NCI-H345 (cell line): ENCODE measurements at regions not wholly inside any gene's neighbourhood (a gene's known extent, or its start where the extent isn't known, plus 50 kb on each side); places are given as distances from the start of the nearest gene placed in this dataset.
"Not testable (repeated sequence)": the region's sequence is repeated elsewhere in the genome, so short reads cannot be mapped to it uniquely, and the experiment has no call there.

ENCODE experiments used
- DNase-seq: peaks from one replicate; lab custom pipeline; 2025; lab: John Stamatoyannopoulos, UW

DNA sequence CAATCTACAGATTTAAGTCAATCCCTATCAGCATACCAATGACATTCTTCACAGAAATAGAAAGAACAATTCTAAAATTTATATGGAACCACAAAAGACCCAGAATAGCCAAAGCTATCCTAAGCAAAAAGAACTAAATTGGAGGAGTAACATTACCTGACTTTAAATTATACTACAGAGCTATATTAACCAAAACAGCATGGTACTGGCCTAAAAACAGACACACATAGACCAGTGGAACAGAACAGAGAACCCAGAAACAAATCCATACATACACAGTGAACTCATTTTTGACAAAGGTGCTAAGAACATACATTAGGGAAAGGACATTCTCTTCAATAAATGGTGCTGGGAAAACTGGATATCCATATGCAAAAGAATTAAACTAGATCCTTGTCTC is 68.6 kb upstream of the HES1 start:
- DNase-seq = not testable (repeated sequence)

DNA sequence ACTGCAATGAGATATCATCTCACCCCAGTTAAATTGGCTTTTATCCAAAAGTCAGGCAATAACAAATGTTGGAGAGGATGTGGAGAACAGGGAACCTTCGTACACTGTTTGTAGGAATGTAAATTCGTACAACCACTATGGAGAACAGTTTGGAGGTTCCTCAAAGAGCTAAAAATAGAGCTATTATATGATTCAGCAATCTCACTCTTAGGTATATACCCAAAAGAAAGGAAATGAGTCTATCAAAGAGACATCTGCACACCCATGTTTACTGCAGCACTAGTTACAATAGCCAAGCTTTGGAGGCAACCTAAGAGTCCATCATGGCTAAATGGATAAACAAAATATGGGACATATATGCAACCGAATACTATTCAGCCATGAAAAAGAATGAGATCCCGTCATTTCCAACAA is 68.0 kb upstream of the HES1 start:
- no peak for DNase-seq

DNA sequence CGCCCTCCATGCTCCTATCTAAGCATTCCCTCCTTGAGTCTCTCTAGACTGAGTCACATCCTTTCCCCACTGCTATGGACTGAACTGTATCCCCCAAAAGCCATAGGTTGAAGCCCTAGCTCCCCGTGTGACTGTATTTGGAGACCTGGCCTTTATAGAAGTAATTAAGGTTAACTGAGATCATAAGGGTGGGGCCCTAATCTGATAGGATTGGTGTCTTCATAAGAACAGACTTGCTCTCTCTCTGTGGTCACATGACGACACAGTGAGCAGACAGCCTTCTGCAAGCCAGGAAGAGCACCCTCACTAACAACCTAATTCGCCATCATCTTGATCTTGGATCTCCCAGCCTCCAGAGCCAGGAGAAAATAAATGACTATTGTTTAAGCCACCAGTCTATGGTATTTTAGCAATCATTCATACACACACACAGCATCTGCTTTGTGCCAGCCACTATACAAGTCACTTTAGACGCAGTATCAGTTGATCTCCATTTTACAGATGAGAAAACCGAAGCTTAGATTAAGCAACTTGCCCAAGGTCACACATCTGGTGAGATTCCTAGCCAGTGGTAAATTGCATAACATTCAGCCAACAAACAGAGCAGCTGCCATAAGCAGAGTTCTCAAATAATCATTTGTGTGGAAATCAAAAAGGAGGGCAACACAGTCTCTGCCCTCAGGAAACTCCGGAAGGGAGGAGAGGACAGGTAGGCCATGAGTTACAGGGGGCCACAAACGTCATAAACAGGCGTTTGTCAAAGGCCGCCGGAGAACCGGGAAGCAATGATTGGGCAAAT is 66.3 kb upstream of the HES1 start:
- no peak for DNase-seq

DNA sequence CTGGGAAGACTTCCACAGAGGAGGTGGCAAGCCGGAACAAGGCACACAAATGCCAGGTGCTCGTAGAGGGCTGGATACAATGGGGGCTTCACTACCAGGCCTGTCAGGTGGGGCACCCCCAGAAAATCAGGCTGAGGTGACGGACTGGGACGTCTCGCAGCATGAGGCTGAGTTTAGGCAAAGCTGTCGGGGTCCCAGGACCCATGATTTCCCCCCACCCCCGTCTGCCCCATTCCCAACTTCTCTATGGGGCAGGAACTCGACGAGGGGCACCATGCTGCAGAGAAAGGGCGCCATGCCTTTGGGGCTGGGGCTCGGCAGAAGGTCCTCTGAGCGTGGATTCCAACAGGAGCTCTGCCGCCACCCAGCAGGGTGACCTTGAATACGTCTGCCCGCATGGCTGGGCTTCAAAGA is 65.7 kb upstream of the HES1 start:
- no peak for DNase-seq

DNA sequence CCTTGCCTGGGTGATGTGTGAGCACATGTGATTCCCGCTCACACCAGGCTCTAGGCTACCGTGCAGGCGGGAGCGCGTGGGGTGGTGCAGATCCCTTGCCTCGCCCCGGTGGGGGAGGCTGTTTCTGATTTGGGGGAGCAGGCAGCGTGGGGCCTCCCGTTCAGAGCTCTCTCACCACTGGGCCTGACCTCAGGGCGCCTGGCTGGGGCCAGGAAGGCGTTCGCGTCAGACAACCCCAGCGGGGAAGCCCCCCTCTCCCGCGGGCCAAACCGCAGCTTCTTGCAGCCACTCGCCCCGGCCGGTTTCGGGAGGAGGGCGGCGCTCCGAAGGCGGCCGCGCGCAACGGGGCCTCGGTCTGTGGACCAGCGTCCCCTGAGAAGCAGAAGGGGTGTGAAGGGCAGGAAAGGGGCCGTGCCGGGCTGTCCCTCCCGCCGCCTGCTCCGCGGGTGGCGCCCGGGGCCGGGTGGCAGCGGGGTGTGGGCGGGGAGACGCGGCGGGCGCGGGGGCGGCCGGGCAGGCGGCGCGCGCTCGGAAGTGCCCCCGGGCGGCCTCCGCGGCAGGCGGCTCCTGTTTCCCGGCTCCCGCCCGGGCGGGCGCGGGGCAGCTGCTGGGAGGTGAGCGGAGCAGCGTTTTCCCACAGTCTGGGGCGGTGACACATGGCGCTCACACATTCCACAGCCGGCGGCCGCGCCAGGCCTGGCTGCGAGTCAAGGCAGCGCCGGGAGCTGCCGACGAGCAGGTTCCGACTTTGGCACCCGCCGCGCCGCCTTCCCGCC is 65.1 kb upstream of the HES1 start:
- DNase-seq = peak; percentile 76

DNA sequence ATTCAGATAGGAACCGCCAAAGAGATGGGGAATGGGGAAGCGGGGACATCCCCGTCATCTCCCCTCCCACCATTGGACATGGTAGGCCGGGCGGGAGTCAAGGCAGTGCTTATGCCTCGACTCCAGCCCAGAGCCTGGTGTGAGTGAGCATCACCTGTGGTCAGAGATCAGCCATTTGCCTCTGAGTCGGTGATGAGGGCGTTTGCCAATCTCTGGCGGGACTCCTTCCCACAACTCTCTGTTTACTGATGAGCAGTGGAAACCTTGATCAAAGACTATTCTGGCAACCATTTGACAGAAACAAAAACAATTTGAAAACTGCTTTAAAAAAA is 63.9 kb upstream of the HES1 start:
- no peak for DNase-seq

DNA sequence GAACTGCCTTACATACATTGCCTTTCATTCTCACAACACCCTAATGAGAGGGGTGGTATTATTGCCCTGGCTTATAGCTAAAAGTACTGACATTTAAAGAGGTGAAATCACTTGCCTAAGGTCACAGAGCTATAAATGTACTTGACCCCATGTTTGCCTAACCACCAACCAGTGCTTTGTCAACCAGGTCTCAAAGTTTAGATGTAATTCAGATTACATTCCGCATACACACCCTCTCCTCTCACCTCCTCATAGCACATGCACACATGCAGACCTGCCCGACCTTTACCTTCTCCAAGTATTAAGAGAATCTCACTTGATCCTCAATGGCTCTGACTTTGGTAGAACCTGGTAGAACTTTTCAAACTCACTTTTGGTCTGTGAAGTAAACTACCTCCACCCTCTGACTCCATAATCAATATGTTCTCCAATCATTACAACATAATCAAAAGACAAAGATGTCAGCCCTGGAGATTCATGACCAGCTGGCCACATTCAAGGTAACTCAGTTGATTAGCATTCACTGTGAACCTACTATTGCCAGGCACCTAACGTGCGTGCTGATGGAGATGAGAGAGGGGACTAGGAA is 63.2 kb upstream of the HES1 start:
- DNase-seq = no peak

DNA sequence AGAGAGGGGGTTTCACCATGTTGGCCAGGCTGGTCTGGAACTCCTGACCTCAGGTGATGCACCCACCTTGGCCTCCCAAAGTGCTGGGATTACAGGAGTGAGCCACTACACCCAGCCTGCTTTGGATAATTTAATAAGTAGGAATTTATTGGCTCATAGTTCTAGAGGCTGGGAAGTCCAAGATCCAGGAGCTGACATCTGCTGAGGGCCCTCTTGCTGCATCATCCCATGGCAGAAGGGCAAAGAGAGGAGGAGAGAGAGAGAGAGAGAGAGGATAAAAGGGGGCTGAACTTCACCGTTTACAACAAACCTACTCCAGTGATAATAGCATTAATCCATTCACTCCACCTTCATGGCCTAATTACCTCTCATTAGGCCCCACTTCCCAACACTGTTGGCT is 62.0 kb upstream of the HES1 start:
- DNase-seq = no peak

DNA sequence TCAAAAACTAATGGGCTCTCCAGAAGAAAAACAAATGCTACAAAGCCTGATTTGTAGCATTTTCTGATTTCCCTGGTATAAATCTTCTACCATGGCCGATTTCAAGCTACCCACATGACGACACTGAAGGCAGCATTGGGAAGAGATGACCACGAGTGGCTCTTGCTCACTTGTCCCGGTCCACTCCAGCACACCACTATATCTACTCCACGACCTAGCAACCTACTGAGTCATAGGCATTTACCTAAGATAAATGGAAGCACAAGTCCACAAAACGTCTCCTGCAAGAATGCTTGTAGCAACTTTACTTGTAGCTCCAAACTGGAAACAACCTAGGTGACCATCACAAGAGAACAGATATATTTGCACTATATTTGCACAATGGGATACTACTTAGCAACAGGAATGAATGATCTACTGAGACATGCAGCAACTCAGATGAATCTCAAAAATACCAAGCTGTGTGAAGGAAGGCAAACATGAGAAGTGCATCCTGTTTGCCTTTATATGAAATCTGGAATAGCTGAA is 60.8 kb upstream of the HES1 start:
- DNase-seq = no peak

DNA sequence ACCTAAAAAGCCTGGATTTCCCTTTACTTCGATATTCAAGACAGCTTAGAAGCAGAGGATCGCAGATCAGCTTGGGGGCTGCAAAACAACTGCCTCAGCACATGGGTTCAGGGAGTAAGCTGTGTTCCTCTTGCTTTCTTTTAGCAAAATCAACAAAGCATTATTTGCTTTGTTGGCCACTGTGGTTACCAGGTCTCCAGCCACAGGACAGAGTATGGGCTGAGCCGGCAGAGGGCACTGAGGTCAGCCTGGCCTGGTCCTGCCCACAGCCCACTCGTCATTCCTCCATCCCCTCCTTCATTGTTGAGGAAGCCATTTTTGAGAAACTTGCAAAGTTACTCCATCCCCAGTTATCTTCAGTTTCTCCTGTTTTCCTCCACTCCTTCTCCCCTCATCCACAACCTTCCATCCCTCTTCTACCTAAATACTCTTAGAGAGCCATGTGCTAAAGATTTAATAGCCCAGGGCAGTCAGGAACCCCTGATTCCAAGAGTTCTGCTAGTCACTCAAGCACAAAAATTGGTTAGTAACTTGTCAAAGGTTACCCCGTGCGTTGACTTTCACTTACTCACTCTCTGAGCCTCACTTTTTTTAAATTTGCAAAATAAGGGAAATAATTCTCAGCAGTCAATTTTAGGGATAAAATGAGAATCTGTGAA is 60.0 kb upstream of the HES1 start:
- no peak for DNase-seq

DNA sequence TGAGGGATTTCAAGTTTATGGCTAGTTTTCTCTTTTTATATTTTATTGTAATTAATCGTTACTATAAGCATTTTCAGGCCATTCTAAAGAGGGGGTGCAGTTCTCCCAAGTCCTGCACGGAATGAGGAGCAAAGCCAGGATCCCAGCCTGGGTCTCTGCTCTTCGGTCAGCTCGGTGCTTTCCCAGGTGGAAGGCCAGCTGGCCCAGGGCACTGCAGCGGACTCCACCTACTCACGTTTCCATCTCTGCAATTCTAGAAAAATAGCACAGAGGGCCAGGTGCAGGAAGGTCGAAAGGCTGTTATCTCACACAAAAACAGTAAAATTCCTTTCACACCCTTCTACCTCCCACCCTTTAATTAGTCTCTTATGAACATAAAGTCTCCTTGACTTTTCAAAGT is 59.5 kb upstream of the HES1 start:
- DNase-seq = no peak

DNA sequence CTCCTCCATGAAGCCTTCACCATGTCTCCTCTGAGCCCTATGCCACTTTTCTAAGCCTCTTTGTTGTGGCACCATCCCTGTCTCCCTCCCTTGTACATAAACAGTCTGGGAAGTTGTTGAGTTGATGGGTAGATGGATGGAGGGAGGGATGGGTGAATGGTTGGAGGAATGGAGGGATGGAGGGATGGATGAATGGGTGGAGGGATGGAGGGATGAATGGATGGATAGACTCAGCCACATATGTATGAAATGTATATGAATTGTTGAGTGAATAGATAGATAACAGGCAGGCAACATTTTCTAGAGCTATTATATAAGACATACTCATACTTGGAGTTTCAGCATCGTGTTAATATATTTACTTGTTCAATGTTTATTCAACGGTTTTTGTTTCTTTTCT is 58.3 kb upstream of the HES1 start:
- DNase-seq = no peak

DNA sequence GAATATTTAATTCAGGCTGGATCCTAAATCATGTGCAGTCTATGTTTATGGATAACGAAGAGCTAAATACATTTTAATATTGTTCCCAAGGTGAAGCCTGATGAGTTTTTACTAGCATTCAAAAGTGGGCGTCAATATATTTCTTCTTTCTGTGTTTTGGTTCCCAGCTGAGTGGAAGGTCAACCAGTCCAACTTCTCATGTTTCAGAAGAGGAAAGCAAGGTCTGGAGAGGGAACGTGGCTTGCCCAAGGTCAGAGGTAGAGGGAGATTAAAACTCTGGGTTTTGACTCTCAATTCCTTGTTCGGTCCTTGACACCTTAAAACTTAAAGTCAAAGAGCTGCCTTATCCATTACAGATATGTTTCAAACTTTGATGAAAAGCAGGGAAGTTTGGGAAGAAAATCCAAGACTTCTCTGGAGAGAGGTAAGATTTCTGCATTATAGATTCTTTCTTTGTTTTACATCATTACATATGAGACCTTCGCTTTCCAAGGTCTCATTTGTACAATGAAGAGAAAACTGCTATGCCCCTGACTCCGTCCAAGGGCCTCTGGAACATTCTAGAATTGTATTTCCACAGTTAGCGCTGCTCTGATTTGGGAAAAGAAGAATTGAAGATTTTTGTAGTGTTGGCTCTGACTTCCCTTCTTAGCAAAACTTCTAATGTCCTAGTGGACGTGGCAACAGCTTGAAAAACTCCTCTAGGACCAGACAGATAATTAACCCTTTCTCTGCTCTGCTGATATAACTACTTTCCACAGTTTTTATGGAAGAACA is 57.7 kb upstream of the HES1 start:
- DNase-seq = no peak

DNA sequence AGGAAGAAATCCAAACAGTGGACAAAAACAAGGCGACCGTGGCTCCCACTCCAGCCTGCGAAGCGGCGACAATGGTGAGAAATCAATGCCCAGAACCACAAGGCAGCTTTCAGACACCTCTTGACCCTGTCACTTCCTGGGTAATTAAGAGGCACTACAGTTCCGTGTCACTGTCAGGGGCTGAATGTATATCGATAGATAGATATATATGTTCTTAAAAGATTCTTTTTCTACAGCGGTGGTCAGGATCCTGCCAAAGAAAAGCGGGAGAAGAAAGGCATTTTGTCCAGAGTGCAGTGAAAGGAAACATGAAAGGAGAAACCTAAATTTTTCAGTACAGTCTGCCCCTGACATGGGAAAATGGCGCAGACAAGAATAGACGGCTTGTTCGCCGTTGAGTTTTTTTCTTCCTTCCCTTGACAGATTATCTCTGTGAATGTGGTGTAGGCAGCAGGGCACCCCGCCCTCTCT is 56.2 kb upstream of the HES1 start:
- no peak for DNase-seq

DNA sequence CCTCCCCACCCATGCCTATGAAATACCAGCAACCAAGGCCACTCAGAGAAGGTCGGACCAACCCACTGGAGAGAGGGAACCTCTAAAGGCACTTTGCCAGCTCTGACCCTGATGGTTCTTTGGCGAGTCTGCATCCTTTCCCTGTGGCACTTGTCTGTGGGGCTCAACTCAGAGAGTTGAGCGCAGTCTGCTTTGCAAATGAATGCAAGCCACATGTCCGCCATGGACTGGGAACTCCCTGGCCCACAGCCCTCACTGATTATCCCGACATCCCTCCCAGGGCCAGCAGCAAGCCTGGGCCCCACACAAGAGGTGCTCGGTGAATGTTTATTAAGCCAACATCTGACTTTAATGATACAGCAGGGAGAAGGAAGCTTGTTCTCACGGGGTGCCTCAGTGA is 55.5 kb upstream of the HES1 start:
- DNase-seq = no peak

DNA sequence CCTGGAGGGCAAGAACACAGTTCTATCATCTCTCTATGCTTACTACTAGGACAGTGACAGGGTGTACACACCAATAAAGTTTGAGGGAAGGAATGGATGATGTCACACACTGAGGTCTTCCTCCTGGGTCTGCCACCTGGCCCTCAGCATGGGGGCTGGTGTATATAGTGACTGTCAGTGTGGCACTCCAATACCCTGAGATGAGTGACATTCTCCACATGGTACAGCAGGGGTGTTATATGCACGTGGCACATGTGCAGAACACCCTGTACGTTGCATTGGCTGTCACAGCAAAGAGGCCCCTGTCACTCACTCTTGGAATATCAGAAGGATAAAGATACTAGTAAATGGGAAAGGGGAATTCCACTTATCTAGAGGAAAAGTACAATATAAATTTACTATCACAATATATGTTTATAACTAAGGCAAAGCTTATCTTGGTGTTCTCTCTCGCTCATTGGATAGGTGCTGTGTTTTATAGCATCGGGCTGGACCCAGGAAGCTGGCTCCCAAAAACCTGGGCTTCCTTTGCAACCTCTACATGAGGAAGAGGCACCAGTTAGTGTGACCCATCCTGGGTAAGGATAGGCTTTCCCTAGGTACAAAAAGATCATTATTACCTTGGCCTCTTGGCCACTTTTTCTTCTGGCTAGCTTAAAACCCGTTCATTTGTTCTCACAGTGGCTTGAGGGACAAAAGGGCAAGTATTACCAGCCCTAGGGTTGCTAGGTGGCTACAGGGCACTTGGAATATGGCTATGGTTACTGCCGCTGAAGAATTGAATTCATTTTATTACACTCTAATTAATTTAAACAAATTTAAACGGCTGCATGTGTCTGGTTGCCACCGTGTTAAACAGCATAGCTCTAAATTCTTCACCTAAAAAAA is 54.8 kb upstream of the HES1 start:
- no peak for DNase-seq

DNA sequence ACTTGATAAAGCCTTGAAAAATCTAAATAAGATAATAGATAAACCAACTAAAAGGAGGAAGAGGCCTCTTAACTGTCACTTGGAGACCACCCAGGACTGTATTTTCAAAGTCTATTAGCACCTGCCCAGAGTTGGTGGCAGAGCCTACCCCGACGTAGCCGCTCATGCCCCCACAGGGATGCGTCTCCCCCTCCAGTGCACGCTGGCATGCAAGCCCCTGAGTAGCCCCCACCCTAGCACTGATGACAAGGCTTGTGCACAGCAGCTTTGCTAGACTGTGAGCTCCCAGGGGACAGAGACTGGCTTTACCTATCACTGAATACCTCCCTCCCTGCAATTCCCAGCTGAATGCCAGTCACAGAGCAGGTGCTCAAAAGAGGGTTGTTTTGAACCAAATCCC is 54.1 kb upstream of the HES1 start:
- no peak for DNase-seq

DNA sequence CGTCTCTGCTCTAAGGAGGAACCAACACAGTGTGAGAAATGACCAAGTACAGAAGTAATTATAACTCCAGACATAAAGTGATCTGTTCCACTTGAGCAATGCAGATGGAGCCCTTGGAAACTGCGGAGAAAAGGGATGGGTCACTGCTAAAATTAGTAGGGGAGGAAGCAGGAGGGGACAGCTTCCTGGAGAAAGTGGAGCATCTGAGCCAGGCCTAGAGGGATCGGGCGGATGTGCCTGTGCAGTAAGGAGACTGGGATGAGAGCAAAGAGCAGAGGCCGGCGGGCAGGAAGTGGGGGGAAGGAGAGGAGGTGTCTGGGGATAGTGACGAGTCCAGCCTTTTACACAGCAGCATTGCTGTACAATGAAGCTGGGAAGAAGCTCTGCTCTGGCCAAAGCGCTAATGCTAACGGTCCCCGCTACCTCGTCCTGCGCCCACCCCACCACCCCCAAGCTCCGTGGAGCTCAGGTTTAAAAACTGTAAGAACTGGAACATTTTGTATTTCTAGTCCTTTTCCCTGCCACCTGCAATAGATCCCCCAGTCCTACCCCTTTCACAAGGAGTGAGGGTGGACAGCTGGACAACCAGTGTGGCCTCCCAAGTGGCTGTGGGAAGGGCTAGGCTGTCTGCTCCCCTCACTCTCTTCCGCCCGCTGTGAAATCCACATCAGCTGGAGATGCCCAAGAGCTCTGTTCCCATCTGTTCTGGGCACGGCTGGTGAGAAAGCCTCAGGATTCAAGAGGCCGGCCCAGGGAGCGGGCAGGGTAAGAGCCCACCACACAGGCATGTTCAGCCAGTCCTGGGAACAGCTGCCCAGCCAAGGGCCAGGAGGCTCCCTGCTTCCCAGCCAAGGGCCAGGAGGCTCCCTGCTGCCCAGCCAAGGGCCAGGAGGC is 53.0 kb upstream of the HES1 start:
- DNase-seq = no peak

DNA sequence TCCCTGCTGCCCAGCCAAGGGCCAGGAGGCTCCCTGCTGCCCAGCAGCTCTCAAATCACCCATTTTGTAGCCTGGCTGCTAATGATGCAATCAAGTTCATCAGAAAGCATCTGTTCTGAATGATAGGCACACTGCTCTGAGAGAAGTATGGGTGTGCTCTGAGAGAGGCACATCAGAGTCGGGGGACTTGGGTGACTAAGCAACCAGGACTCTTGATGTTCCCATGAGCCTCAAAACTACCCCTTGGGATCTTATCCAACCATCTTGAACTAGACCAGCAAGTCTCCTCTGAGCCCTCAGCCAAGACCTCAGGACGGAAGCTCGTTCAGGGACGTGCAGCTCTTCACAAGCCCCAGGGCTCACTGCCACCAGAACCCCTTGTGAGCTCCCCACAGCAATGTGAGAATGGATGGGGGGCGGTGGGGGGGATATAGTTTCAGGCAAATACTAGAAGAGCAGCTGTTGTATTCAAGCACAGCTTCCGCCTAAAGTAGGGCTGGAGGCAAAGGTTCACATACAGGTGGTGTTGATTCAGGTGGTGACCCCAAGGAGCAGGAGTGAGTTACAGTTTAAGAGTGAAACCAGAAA is 52.2 kb upstream of the HES1 start:
- no peak for DNase-seq
